Natural killer cell (primary cell): ENCODE measurements at regions not wholly inside any gene's neighbourhood (a gene's known extent, or its start where the extent isn't known, plus 50 kb on each side); places are given as distances from the start of the nearest gene placed in this dataset.

Experiments used
- ATAC-seq, 3 donors: fragments of 150-1000 bp in 2 of 3; fragments of 200-7000 bp in 1 of 3; cut with Tn5 transposase; 1 replicate in 1 of 3; 2 replicates in 2 of 3; pipeline ENCODE4 v1.10.0; 2021; ENCODE audit warnings: mild to moderate bottlenecking in 2 of 3, moderate library complexity in 2 of 3
- DNase-seq, 2 donors: peaks; one replicate each; pipeline versions ENCODE4 v3.0.0 to v3.0.0-alpha.2; 2013 to 2021; ENCODE audit warnings: mixed read lengths in 1 of 2
- H3K27ac ChIP-seq: one replicate; pipeline ENCODE4 v1.5.1; 2013; ENCODE audit warnings: mild to moderate bottlenecking, low read length
- H3K27me3 ChIP-seq: one replicate; pipeline ENCODE4 v1.6.1; 2013; ENCODE audit warnings: low read length; ENCODE audit not compliant: control insufficient read depth, insufficient read depth
- H3K36me3 ChIP-seq: one replicate; pipeline ENCODE4 v1.6.1; 2013; ENCODE audit warnings: low read length; ENCODE audit not compliant: control insufficient read depth, insufficient read depth
- H3K4me1 ChIP-seq: one replicate; pipeline ENCODE4 v1.6.1; 2013; ENCODE audit warnings: low read length; ENCODE audit not compliant: control insufficient read depth, insufficient read depth
- H3K4me3 ChIP-seq: one replicate; pipeline ENCODE4 v1.5.1; 2013; ENCODE audit warnings: low read length
- H3K9me3 ChIP-seq: one replicate; pipeline ENCODE4 v1.6.1; 2013; ENCODE audit warnings: low read length; ENCODE audit not compliant: control insufficient read depth, insufficient read depth
- H3K27ac Mint-ChIP-seq, 2 donors: one replicate each; pipeline ENCODE4 v1.8.0; 2022; ENCODE audit warnings: mild to moderate bottlenecking in 2 of 2, mixed read lengths in 2 of 2, moderate library complexity in 1 of 2
- H3K27me3 Mint-ChIP-seq, 2 donors: one replicate each; pipeline ENCODE4 v1.8.0; 2022; ENCODE audit warnings: low read depth in 2 of 2, mixed read lengths in 2 of 2
- H3K36me3 Mint-ChIP-seq: one replicate; pipeline ENCODE4 v1.8.0; 2022; ENCODE audit warnings: mixed read lengths
- H3K4me1 Mint-ChIP-seq, 2 donors: one replicate each; pipeline ENCODE4 v1.8.0; 2022; ENCODE audit warnings: mixed read lengths in 2 of 2
- H3K4me3 Mint-ChIP-seq: one replicate; pipeline ENCODE4 v1.8.0; 2022; ENCODE audit warnings: mild to moderate bottlenecking, moderate library complexity, mixed read lengths
- H3K9me3 Mint-ChIP-seq, 2 donors: one replicate each; pipeline ENCODE4 v1.8.0; 2022; ENCODE audit warnings: mixed read lengths in 2 of 2
- WGBS: methylation state at CpG from one replicate; pipeline ENCODE4 v1.1.7; 2013; ENCODE audit warnings: missing lambda C conversion rate; ENCODE audit not compliant: insufficient coverage; 5-methylcytosine and 5-hydroxymethylcytosine counted together
- intact Hi-C: fragments of 100-400 bp; cut with micrococcal nuclease; formaldehyde crosslinking; loops from one replicate; pipeline ENCODE4 v1.14.2; 2022
- TF ChIP-seq, protein P1 (sequence below): fragments of 200-600 bp; IDR thresholded peaks from one replicate; pipeline ENCODE4 v1.8.0; 2022; ENCODE audit warnings: antibody characterized with exemption

DNA sequence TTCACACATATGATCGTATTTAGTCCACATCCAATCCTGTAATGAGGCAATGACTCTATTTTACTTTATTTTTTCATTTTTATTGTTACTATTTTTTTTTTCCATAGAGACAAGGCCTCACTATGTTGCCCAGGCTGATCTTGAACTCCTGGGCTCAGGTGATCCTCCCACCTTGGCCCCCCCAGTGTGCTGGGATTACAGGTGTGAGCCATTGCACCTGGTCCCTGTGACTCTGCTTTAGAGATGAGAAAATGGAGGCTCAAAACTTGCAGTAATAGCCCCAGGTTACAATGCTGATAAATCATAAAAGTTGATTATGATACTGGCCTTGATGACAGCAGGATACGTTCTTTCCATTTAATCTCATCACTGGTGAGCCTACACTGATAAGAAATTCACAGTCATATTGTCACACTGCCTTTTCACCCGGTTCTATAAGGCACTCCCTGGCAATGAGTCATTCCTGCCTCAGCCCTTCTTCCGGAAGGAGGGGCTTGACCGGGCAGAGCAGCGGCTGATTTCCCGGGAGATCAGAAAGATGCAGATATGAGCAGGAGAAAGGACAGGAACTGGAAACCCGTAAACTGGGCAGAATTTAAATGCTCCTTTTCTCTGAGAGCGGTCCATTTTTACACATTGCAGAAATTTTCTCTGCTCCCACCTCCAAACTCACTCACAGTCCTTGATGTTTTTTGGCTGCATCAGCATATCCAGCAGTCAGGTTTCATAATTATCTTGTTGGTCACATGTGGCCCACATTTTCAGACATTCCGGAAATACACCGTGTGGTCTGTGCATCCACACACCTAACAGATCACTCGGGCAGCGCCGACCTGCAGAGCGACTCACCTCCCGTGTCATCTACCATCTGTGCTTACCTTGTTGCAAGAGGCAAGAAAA, 616.4 kb downstream of the EFNB2 start:
- no peak for DNase-seq
- H3K36me3 Mint-ChIP-seq = no peaks in the 10 kb centered on the region
- H3K4me1 ChIP-seq = no peaks in the 10 kb centered on the region
- H3K36me3 ChIP-seq = no peaks in the 10 kb centered on the region
- H3K9me3 Mint-ChIP-seq = peaks cover 5 to 12% of the 10 kb centered on the region in 2 donors
- no peak overlapping the region for H3K4me3 Mint-ChIP-seq
- H3K27me3 Mint-ChIP-seq = no peaks in the 10 kb centered on the region
- no peak overlapping the region for H3K27ac ChIP-seq
- ATAC-seq = no peak
- H3K4me1 Mint-ChIP-seq = peaks cover 0 to 5% of the 10 kb centered on the region in 2 donors
- no peaks in the 10 kb centered on the region for H3K9me3 ChIP-seq
- 90% methylated on average over 16 of the region's 16 CpGs for WGBS
- no peaks in the 10 kb centered on the region for H3K27me3 ChIP-seq
- no peak overlapping the region for H3K27ac Mint-ChIP-seq
- TF ChIP-seq, protein P1, sequence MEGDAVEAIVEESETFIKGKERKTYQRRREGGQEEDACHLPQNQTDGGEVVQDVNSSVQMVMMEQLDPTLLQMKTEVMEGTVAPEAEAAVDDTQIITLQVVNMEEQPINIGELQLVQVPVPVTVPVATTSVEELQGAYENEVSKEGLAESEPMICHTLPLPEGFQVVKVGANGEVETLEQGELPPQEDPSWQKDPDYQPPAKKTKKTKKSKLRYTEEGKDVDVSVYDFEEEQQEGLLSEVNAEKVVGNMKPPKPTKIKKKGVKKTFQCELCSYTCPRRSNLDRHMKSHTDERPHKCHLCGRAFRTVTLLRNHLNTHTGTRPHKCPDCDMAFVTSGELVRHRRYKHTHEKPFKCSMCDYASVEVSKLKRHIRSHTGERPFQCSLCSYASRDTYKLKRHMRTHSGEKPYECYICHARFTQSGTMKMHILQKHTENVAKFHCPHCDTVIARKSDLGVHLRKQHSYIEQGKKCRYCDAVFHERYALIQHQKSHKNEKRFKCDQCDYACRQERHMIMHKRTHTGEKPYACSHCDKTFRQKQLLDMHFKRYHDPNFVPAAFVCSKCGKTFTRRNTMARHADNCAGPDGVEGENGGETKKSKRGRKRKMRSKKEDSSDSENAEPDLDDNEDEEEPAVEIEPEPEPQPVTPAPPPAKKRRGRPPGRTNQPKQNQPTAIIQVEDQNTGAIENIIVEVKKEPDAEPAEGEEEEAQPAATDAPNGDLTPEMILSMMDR = no peak
- intact Hi-C loops = no loop called here
- H3K4me3 ChIP-seq = no peak overlapping the region

DNA sequence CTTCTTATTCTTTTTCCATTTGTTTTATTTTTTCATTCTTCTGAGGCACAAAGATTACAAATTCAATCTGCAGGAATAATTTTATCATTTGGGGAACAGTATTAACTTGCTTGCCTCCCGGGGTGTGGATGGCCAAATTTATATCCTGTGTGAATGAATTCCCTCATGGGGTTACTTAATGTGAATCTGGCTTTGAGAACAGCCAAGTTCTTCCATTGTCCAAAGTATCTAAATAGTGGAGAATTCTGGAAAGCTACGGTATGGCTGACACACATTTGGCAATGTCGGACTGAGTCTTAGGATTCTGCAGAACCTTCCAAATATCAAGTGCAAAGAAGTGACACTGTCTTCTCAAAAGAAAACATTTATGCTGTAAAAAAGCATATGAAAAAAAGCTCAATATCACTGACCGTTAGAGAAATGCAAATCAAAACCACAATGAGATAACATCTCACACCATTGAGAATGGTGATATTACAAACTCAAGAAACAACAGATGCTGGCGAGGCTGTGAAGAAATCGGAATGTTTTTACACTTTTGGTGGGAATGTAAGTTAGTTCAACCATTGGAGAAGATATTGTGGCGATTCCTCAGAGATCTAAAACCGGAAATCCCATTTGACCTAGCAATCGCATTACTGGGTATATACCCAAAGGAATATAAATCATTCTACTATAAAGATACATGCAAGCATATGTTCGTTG, 620.2 kb downstream of the EFNB2 start:
- intact Hi-C loops = no loop called here
- TF ChIP-seq, protein P1 = no peak
- Histone ChIP-seq H3K27me3 (no peaks in the 10 kb centered on the region), H3K27ac (no peak overlapping the region), H3K9me3 (no peaks in the 10 kb centered on the region), H3K4me1 (no peaks in the 10 kb centered on the region), H3K36me3 (no peaks in the 10 kb centered on the region), H3K4me3 (no peak overlapping the region)
- Mint-ChIP-seq H3K36me3 (no peaks in the 10 kb centered on the region), H3K9me3 (peaks cover 0 to 2% of the 10 kb centered on the region in 2 donors), H3K4me3 (no peak overlapping the region), H3K27me3 (peaks cover 0 to 7% of the 10 kb centered on the region in 2 donors), H3K4me1 (peaks cover 0 to 5% of the 10 kb centered on the region in 2 donors), H3K27ac (no peak overlapping the region)
- DNase-seq = no peak
- 56% methylated on average over 9 of the region's 10 CpGs for WGBS
- ATAC-seq = no peak

DNA sequence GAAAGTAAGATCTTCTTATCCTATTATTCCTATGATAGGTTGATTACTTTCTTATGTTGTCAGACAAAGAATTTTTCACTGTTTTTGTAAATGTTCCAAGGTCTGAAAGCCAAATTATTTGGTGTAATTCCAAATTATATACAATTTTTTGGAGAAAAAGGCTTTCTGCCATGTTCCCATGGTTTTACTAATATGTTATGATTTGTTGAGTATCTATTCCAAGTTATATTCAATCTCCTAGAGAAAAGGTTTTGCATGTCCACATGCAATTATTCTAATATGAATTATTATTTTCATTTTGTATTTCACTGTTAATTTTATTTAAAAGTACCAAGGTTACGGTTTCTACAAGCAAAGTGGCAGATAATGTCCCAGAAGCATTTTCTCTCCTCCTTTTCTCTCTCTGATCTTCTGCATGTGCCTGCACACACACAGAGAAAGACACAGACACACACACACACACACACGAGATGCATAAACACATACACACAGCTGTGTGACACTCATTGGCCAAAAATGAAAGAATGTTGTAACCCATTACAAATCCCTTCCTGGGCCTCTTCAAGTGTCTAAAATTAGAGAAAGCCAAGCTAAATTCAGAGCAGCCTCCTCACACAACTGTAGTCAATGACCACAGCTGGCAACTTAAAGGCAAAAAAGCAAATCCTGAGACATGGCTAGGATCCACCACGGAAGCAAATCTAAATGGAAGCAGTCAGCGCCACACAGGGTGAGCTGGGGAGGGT, 621.0 kb downstream of the EFNB2 start:
- H3K4me1 Mint-ChIP-seq = peaks cover 0 to 5% of the 10 kb centered on the region in 2 donors
- no peak overlapping the region for H3K4me3 Mint-ChIP-seq
- H3K27ac Mint-ChIP-seq = no peak overlapping the region
- WGBS = 81% methylated on average over 4 of the region's 4 CpGs
- ATAC-seq (no peak), DNase-seq (no peak)
- H3K9me3 ChIP-seq = no peaks in the 10 kb centered on the region
- peaks cover 0 to 10% of the 10 kb centered on the region in 2 donors for H3K27me3 Mint-ChIP-seq
- H3K27ac ChIP-seq = no peak overlapping the region
- TF ChIP-seq, protein P1 = no peak
- H3K9me3 Mint-ChIP-seq = peaks cover 0 to 2% of the 10 kb centered on the region in 2 donors
- H3K27me3 ChIP-seq = no peaks in the 10 kb centered on the region
- H3K4me3 ChIP-seq = no peak overlapping the region
- intact Hi-C loops = no loop called here
- no peaks in the 10 kb centered on the region for H3K4me1 ChIP-seq
- H3K36me3 ChIP-seq = no peaks in the 10 kb centered on the region
- H3K36me3 Mint-ChIP-seq = no peaks in the 10 kb centered on the region
